SU-DHL-6 (cell line): ENCODE measurements at regions not wholly inside any gene's neighbourhood (a gene's known extent, or its start where the extent isn't known, plus 50 kb on each side); places are given as distances from the start of the nearest gene placed in this dataset.

Experiments used
- H2AFZ ChIP-seq: fragments of 200-600 bp; sonication (generic); 2 replicates; pipeline ENCODE4 v1.6.1; 2014; ENCODE audit warnings: low read depth, mild to moderate bottlenecking, moderate library complexity, mixed read lengths, antibody characterized with exemption, low read length; ENCODE audit not compliant: severe bottlenecking
- H3F3A ChIP-seq: fragments of 200-600 bp; shearing (Covaris generic); 2 replicates; pipeline ENCODE4 v1.6.0; 2016; ENCODE audit warnings: antibody characterized with exemption, mild to moderate bottlenecking; ENCODE audit not compliant: insufficient read depth
- H3K27ac ChIP-seq: fragments of 200-600 bp; sonication (generic); 2 replicates; pipeline ENCODE4 v1.5.1; 2016; ENCODE audit warnings: low read depth, mild to moderate bottlenecking, low read length, moderate library complexity, mixed read lengths
- H3K27me3 ChIP-seq: fragments of 200-600 bp; sonication (generic), shearing (Covaris generic); 2 replicates; pipeline ENCODE4 v1.6.0; 2014; ENCODE audit warnings: mild to moderate bottlenecking, low read length
- H3K36me3 ChIP-seq: fragments of 200-600 bp; sonication (generic); 2 replicates; pipeline ENCODE4 v1.6.1; 2014; ENCODE audit warnings: mild to moderate bottlenecking, low read length, mixed read lengths
- H3K4me2 ChIP-seq: fragments of 300-600, 200-600 bp; shearing (Covaris generic), sonication (generic); 2 replicates; pipeline ENCODE4 v1.6.0; 2014; ENCODE audit warnings: low read length, low read depth, mild to moderate bottlenecking; ENCODE audit not compliant: poor library complexity, severe bottlenecking
- H3K4me3 ChIP-seq: fragments of 200-600 bp; sonication (generic); 2 replicates; pipeline ENCODE4 v1.5.1; 2014; ENCODE audit warnings: antibody characterized with exemption, low read length, mild to moderate bottlenecking, mixed read lengths; ENCODE audit not compliant: insufficient read depth, poor library complexity, severe bottlenecking
- H3K79me2 ChIP-seq: fragments of 200-600 bp; sonication (generic); 2 replicates; pipeline ENCODE4 v1.6.1; 2014; ENCODE audit warnings: mild to moderate bottlenecking, low read length, moderate library complexity; ENCODE audit not compliant: insufficient read depth
- H3K9ac ChIP-seq: fragments of 200-600 bp; sonication (generic); 2 replicates; pipeline ENCODE4 v1.7.0; 2014; ENCODE audit warnings: mild to moderate bottlenecking, low read length
- H3K9me2 ChIP-seq: fragments of 200-600 bp; sonication (generic); replicated peaks from 2 replicates; pipeline ENCODE4 v1.6.1; 2014; ENCODE audit warnings: low read length; ENCODE audit not compliant: insufficient read depth
- H3K9me3 ChIP-seq: fragments of 200-600 bp; sonication (generic); 2 replicates; pipeline ENCODE4 v1.6.1; 2014; ENCODE audit warnings: low read length, mixed read lengths; ENCODE audit not compliant: insufficient read depth
- H4K20me1 ChIP-seq: fragments of 200-600 bp; sonication (generic); 2 replicates; pipeline ENCODE4 v1.6.1; 2014; ENCODE audit warnings: low read depth, mild to moderate bottlenecking, antibody characterized with exemption, low read length, moderate library complexity, mixed read lengths
- EZH2phosphoT487 ChIP-seq: fragments of 200-600 bp; sonication (generic), shearing (Covaris generic); conservative IDR thresholded peaks from 2 replicates; pipeline ENCODE4 v1.6.1; 2018; ENCODE audit warnings: mild to moderate bottlenecking, antibody characterized with exemption, low read length, moderate library complexity, mixed read lengths
- TF ChIP-seq, protein P1 (sequence below): fragments of 200-600 bp; sonication (generic); IDR thresholded peaks from one replicate; pipeline ENCODE4 v1.5.1; 2017; ENCODE audit warnings: antibody characterized with exemption, mild to moderate bottlenecking, low read length, moderate library complexity; ENCODE audit not compliant: insufficient read depth, poor library complexity, severe bottlenecking

DNA sequence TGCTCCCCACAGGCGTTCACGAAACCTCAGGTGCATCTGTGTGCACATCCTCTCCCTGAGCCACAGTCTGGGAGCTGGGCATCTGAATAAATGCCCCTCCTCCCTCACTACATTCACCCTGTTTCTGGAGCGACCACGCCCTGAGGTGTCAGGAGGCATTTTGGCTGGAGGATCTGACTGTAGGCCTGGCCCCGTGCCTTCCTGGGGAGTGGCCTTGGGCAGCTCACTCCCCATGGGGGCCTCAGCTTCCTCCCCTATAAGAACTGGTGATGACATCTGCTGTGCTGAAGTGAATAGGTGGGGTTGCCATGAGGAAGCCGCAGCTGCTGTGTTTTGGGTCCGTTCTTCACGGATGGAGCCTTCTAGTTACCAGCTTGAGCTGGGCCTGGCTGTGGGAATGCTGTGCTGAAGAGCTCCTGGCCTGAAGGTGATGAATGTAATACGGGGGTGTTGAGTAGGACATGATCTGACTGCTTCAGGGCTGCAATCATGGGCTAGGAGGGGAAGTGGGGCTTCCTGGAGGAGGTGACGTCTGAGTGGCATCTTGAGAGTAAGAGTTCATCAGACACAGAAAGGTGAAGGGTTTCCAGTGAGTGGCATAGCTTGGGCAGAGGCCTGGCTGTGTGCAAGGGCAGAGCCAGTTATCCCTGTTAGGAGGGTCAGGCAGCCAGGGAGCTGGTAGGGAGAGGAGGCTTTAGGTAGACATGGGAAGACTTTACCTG is 58.2 kb downstream of the GLI2 start:
- H3K27me3 ChIP-seq: no peaks in the 10 kb centered on the region
- H3K9me3 ChIP-seq: no peaks in the 10 kb centered on the region
- no peak overlapping the region for H3K27ac ChIP-seq
- H3K4me2 ChIP-seq: no peak overlapping the region
- no peak overlapping the region for H3K4me3 ChIP-seq
- no peak overlapping the region for H3K9ac ChIP-seq
- no peaks in the 10 kb centered on the region for H4K20me1 ChIP-seq
- no peaks in the 10 kb centered on the region for H3K79me2 ChIP-seq
- H3K36me3 ChIP-seq: no peaks in the 10 kb centered on the region
- no peaks in the 10 kb centered on the region for H3F3A ChIP-seq
- no peak overlapping the region for H2AFZ ChIP-seq
- H3K9me2 ChIP-seq: no peaks in the 10 kb centered on the region
- no peak for TF ChIP-seq EZH2phosphoT487
- TF ChIP-seq, protein P1, sequence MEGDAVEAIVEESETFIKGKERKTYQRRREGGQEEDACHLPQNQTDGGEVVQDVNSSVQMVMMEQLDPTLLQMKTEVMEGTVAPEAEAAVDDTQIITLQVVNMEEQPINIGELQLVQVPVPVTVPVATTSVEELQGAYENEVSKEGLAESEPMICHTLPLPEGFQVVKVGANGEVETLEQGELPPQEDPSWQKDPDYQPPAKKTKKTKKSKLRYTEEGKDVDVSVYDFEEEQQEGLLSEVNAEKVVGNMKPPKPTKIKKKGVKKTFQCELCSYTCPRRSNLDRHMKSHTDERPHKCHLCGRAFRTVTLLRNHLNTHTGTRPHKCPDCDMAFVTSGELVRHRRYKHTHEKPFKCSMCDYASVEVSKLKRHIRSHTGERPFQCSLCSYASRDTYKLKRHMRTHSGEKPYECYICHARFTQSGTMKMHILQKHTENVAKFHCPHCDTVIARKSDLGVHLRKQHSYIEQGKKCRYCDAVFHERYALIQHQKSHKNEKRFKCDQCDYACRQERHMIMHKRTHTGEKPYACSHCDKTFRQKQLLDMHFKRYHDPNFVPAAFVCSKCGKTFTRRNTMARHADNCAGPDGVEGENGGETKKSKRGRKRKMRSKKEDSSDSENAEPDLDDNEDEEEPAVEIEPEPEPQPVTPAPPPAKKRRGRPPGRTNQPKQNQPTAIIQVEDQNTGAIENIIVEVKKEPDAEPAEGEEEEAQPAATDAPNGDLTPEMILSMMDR: no peak

DNA sequence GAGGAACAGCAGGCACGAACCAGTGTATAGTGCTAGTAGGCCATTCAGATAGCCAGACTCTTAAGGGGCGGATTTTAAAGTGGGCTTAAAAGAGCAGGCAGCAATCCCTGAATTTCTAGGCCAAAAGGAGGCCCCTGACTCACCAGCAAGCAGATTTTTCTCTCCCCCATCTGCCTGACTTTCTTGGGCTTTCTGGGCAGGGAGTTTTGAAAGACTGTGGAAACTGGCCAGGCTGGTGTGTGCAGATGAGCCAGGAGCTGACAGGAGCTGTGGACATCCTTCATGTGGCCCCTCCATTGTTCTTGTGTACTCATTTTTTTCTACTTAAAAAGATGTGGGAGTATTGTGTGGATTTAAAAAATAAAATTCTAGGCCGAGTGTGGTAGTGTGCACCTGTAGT is 59.0 kb downstream of the GLI2 start:
- H3K9me2 ChIP-seq: no peaks in the 10 kb centered on the region
- H2AFZ ChIP-seq: no peak overlapping the region
- H3K79me2 ChIP-seq: no peaks in the 10 kb centered on the region
- H3K4me3 ChIP-seq: no peak overlapping the region
- no peaks in the 10 kb centered on the region for H3F3A ChIP-seq
- no peaks in the 10 kb centered on the region for H3K27me3 ChIP-seq
- no peak overlapping the region for H3K9ac ChIP-seq
- H3K4me2 ChIP-seq: no peak overlapping the region
- H4K20me1 ChIP-seq: no peaks in the 10 kb centered on the region
- no peak overlapping the region for H3K27ac ChIP-seq
- no peak for TF ChIP-seq EZH2phosphoT487
- TF ChIP-seq, protein P1: no peak
- H3K9me3 ChIP-seq: no peaks in the 10 kb centered on the region
- H3K36me3 ChIP-seq: no peaks in the 10 kb centered on the region

DNA sequence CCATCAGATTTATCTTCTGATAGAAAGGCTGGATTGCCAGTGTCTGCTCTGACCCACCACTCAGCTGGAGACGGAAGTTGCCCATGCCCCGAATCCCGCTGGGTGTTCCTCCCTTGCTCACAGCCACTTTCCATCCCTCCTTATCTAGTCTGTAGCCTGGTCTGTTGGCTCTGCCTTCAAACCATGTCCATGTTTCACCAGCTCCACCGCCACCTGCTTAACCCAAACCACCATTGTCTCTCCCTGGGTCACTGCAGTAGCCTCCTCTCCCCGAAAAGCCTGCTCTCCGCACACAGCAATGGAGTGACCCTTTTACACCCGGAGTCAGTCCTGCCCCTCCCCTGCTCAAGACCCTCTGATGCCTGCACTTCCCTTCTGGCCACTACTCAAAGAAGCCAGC is 60.4 kb downstream of the GLI2 start:
- Histone ChIP-seq H4K20me1 (no peaks in the 10 kb centered on the region), H2AFZ (no peak overlapping the region), H3K79me2 (no peaks in the 10 kb centered on the region), H3K4me3 (no peak overlapping the region), H3K27me3 (no peaks in the 10 kb centered on the region), H3K9me3 (no peaks in the 10 kb centered on the region), H3K4me2 (no peak overlapping the region), H3K36me3 (no peaks in the 10 kb centered on the region), H3K9ac (no peak overlapping the region), H3K27ac (no peak overlapping the region), H3K9me2 (no peaks in the 10 kb centered on the region), H3F3A (no peaks in the 10 kb centered on the region)
- TF ChIP-seq, protein P1: no peak
- TF ChIP-seq EZH2phosphoT487: no peak
